SK-N-SH (cell line): ENCODE measurements at regions not wholly inside any gene's neighbourhood (a gene's known extent, or its start where the extent isn't known, plus 50 kb on each side); places are given as distances from the start of the nearest gene placed in this dataset.
A peak's percentile ranks its signal among the peaks of the same experiment; 100 is the strongest.

Experiments
- CTCF ChIA-PET: fragments of 300-600, 350-600 bp; formaldehyde crosslinking; extraction: SDS; loops from one replicate; lab custom pipeline; 2021; lab: Yijun Ruan, JAX
- POLR2A ChIA-PET: fragments of 350-600 bp; sonication (Branson Sonifier 250); formaldehyde crosslinking; extraction: SDS; loops from one replicate; lab custom pipeline; 2020; ENCODE audit warnings: antibody characterized with exemption, inconsistent platforms; lab: Yijun Ruan, JAX
- DNase-seq: peaks from one replicate; pipeline ENCODE4 v3.0.0; 2012
- H2AFZ ChIP-seq: fragments of 200-600 bp; sonication (generic); 2 replicates; pipeline ENCODE4 v1.8.1; 2016; ENCODE audit warnings: antibody characterized with exemption, mild to moderate bottlenecking, low read depth
- H3F3A ChIP-seq: fragments of 200-600 bp; sonication (generic); replicated peaks from 2 replicates; pipeline ENCODE3; 2016; ENCODE audit warnings: antibody characterized with exemption, mild to moderate bottlenecking; ENCODE audit not compliant: insufficient read depth
- H3K27ac ChIP-seq, 2 experiments: fragments of 200-500 bp in 1 of 2; fragments of 200-600 bp in 1 of 2; sonication (Bioruptor generic) in 1 of 2; sonication (generic), shearing (Covaris generic) in 1 of 2; 2 replicates each; pipeline versions ENCODE4 v1.5.1 to v1.6.1; 2014 to 2016; ENCODE audit warnings: low read depth in 2 of 2, inconsistent platforms in 1 of 2, low read length in 1 of 2, mild to moderate bottlenecking in 1 of 2, mixed read lengths in 1 of 2
- H3K27me3 ChIP-seq: fragments of 200-600 bp; sonication (generic), shearing (Covaris generic); 2 replicates; pipeline ENCODE4 v1.6.1; 2016; ENCODE audit warnings: mixed run types; ENCODE audit not compliant: insufficient read depth
- H3K36me3 ChIP-seq, 2 experiments: fragments of 200-500 bp in 1 of 2; fragments of 200-600 bp in 1 of 2; sonication (Bioruptor generic) in 1 of 2; sonication (generic) in 1 of 2; replicated peaks in 1 of 2; 2 replicates each; pipeline versions ENCODE3 to v1.5.1; 2014 to 2016; ENCODE audit warnings: low read length in 1 of 2, mild to moderate bottlenecking in 1 of 2; ENCODE audit not compliant: insufficient read depth in 2 of 2, control insufficient read depth in 1 of 2
- H3K4me1 ChIP-seq, 2 experiments: fragments of 200-500 bp in 1 of 2; fragments of 200-600 bp in 1 of 2; sonication (Bioruptor generic) in 1 of 2; sonication (generic), shearing (Covaris generic) in 1 of 2; 2 replicates each; pipeline versions ENCODE4 v1.5.1 to v1.6.1; 2014 to 2016; ENCODE audit warnings: low read depth in 1 of 2, low read length in 1 of 2, mixed run types in 1 of 2; ENCODE audit not compliant: insufficient read depth in 2 of 2, control insufficient read depth in 1 of 2
- H3K4me2 ChIP-seq: fragments of 200-600 bp; sonication (generic), shearing (Covaris generic); 2 replicates; pipeline ENCODE4 v1.6.1; 2017; ENCODE audit warnings: mixed run types
- H3K4me3 ChIP-seq, 2 experiments: fragments of 200-500 bp in 1 of 2; fragments of 200-600 bp in 1 of 2; sonication (Bioruptor generic) in 1 of 2; sonication (generic), shearing (Covaris generic) in 1 of 2; 2 replicates each; pipeline versions ENCODE4 v1.5.1 to v1.8.1; 2014 to 2016; ENCODE audit warnings: low read depth in 2 of 2, inconsistent platforms in 1 of 2, low read length in 1 of 2, mild to moderate bottlenecking in 1 of 2, mixed read lengths in 1 of 2, moderate library complexity in 1 of 2
- H3K79me2 ChIP-seq: fragments of 200-600 bp; sonication (generic); 2 replicates; pipeline ENCODE4 v1.8.1; 2017; ENCODE audit warnings: mild to moderate bottlenecking; ENCODE audit not compliant: insufficient read depth
- H3K9ac ChIP-seq: fragments of 200-600 bp; sonication (generic); 2 replicates; pipeline ENCODE4 v1.6.1; 2017; ENCODE audit warnings: mixed run types
- H3K9me2 ChIP-seq: fragments of 200-600 bp; sonication (generic); 2 replicates; pipeline ENCODE4 v1.6.1; 2017; ENCODE audit warnings: mixed run types
- H3K9me3 ChIP-seq: fragments of 200-600 bp; sonication (generic); 2 replicates; pipeline ENCODE4 v1.6.1; 2017; ENCODE audit warnings: mixed run types, mild to moderate bottlenecking, moderate library complexity
- H4K20me1 ChIP-seq: fragments of 200-600 bp; sonication (generic); 2 replicates; pipeline ENCODE4 v1.6.1; 2017; ENCODE audit warnings: mild to moderate bottlenecking, mixed run types; ENCODE audit not compliant: insufficient read depth
- ELF1 ChIP-seq: IDR thresholded peaks from 2 replicates; pipeline ENCODE4 v1.4.0; 2012
- EP300 ChIP-seq, 2 experiments: IDR thresholded peaks; 2 replicates each; pipeline versions ENCODE4 v1.4.0 to v1.6.1; 2012; ENCODE audit warnings: borderline replicate concordance in 1 of 2, low read depth in 1 of 2, low read length in 1 of 2
- EZH2phosphoT487 ChIP-seq: fragments of 200-600 bp; sonication (generic); IDR thresholded peaks from 2 replicates; pipeline ENCODE4 v1.6.1; 2017; ENCODE audit warnings: low read depth, mixed run types, mild to moderate bottlenecking, antibody characterized with exemption, moderate library complexity, borderline replicate concordance
- FOXM1 ChIP-seq: IDR thresholded peaks from 2 replicates; pipeline ENCODE4 v1.4.0; 2012; ENCODE audit warnings: low read depth, mild to moderate bottlenecking
- GATA2 ChIP-seq: sonication (generic); formaldehyde crosslinking; IDR thresholded peaks from 2 replicates; pipeline ENCODE4 v1.5.0; 2020; ENCODE audit warnings: mild to moderate bottlenecking, missing genetic modification reagents
- IRF3 ChIP-seq: fragments of 150-350 bp; IDR thresholded peaks from 2 replicates; pipeline ENCODE4 v1.6.1; 2016; ENCODE audit warnings: mild to moderate bottlenecking, low read depth, low read length
- MEF2A ChIP-seq: IDR thresholded peaks from 2 replicates; pipeline ENCODE4 v1.4.0; 2012; ENCODE audit warnings: low read depth, borderline replicate concordance
- NFIC ChIP-seq: IDR thresholded peaks from 2 replicates; pipeline ENCODE4 v1.4.0; 2012; ENCODE audit warnings: borderline replicate concordance
- NRF1 ChIP-seq: IDR thresholded peaks from 2 replicates; pipeline ENCODE4 v1.6.1; 2012; ENCODE audit warnings: low read depth, mild to moderate bottlenecking, low read length
- POLR2AphosphoS5 ChIP-seq: IDR thresholded peaks from 2 replicates; pipeline ENCODE4 v1.6.1; 2012; ENCODE audit warnings: low read depth, low read length
- RFX5 ChIP-seq: IDR thresholded peaks from 2 replicates; pipeline ENCODE4 v1.6.1; 2012; ENCODE audit warnings: mild to moderate bottlenecking, improper control_type of control experiment, low read length
- SIN3A ChIP-seq: IDR thresholded peaks from 2 replicates; pipeline ENCODE4 v1.6.1; 2012; ENCODE audit warnings: low read depth, mild to moderate bottlenecking, low read length, moderate library complexity, borderline replicate concordance
- TCF12 ChIP-seq: IDR thresholded peaks from 2 replicates; pipeline ENCODE4 v1.4.0; 2012
- TEAD4 ChIP-seq: IDR thresholded peaks from 2 replicates; pipeline ENCODE4 v1.4.0; 2012; ENCODE audit warnings: mild to moderate bottlenecking, borderline replicate concordance; ENCODE audit not compliant: insufficient read depth
- USF1 ChIP-seq: IDR thresholded peaks from 2 replicates; pipeline ENCODE4 v1.4.0; 2012; ENCODE audit warnings: low read depth, borderline replicate concordance
- YY1 ChIP-seq: IDR thresholded peaks from 2 replicates; pipeline ENCODE4 v1.4.0; 2012; ENCODE audit warnings: low read depth, mild to moderate bottlenecking
- ZBTB33 ChIP-seq: IDR thresholded peaks from 2 replicates; pipeline ENCODE4 v1.4.0; 2012; ENCODE audit warnings: low read depth, borderline replicate concordance
- WGBS: methylation state at CpG from one replicate; pipeline ENCODE4 v1.1.6; 2017; ENCODE audit warnings: low lambda C conversion rate; 5-methylcytosine and 5-hydroxymethylcytosine counted together
- TF ChIP-seq, protein P1 (sequence below): IDR thresholded peaks from 2 replicates; pipeline ENCODE4 v1.6.1; 2012; ENCODE audit warnings: mild to moderate bottlenecking, low read depth, low read length, moderate library complexity

- H2AFZ ChIP-seq, result no peak overlapping the region
- TF ChIP-seq EZH2phosphoT487, result no peak
- no peak for TF ChIP-seq USF1
- no peak for TF ChIP-seq MEF2A
- TF ChIP-seq, protein P1, sequence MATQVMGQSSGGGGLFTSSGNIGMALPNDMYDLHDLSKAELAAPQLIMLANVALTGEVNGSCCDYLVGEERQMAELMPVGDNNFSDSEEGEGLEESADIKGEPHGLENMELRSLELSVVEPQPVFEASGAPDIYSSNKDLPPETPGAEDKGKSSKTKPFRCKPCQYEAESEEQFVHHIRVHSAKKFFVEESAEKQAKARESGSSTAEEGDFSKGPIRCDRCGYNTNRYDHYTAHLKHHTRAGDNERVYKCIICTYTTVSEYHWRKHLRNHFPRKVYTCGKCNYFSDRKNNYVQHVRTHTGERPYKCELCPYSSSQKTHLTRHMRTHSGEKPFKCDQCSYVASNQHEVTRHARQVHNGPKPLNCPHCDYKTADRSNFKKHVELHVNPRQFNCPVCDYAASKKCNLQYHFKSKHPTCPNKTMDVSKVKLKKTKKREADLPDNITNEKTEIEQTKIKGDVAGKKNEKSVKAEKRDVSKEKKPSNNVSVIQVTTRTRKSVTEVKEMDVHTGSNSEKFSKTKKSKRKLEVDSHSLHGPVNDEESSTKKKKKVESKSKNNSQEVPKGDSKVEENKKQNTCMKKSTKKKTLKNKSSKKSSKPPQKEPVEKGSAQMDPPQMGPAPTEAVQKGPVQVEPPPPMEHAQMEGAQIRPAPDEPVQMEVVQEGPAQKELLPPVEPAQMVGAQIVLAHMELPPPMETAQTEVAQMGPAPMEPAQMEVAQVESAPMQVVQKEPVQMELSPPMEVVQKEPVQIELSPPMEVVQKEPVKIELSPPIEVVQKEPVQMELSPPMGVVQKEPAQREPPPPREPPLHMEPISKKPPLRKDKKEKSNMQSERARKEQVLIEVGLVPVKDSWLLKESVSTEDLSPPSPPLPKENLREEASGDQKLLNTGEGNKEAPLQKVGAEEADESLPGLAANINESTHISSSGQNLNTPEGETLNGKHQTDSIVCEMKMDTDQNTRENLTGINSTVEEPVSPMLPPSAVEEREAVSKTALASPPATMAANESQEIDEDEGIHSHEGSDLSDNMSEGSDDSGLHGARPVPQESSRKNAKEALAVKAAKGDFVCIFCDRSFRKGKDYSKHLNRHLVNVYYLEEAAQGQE, result no peak
- TF ChIP-seq NRF1, result no peak
- H3K27ac ChIP-seq, result no peak overlapping the region
- no peaks in the 10 kb centered on the region for H4K20me1 ChIP-seq
- H3K9me2 ChIP-seq, result no peaks in the 10 kb centered on the region
- CTCF ChIA-PET, result interaction anchor here (0.7 to 1.8 kb wide), 3 partner anchors 15 to 35 kb away, joined by 3 to 7 read pairs (median 3); no protein-coding TSS in a partner anchor
- no peaks in the 10 kb centered on the region for H3K27me3 ChIP-seq
- H3K9me3 ChIP-seq, result no peaks in the 10 kb centered on the region
- H3K4me3 ChIP-seq, result no peak overlapping the region
- WGBS, result 37% methylated on average over 7 of the region's 8 CpGs
- H3K79me2 ChIP-seq, result no peaks in the 10 kb centered on the region
- peak; percentile 6 for DNase-seq
- peaks cover 0 to 21% of the 10 kb centered on the region in 2 experiments; a peak in 1 of 4 replicates for H3K4me1 ChIP-seq
- POLR2A ChIA-PET, result no interaction called here
- H3K9ac ChIP-seq, result no peak overlapping the region
- H3F3A ChIP-seq, result no peaks in the 10 kb centered on the region
- H3K36me3 ChIP-seq, result no peaks in the 10 kb centered on the region
- no peak overlapping the region for H3K4me2 ChIP-seq
Observed at GRCh38 chr1:29808141-29808995, 572.0 kb downstream of the PTPRU start.

DNA sequence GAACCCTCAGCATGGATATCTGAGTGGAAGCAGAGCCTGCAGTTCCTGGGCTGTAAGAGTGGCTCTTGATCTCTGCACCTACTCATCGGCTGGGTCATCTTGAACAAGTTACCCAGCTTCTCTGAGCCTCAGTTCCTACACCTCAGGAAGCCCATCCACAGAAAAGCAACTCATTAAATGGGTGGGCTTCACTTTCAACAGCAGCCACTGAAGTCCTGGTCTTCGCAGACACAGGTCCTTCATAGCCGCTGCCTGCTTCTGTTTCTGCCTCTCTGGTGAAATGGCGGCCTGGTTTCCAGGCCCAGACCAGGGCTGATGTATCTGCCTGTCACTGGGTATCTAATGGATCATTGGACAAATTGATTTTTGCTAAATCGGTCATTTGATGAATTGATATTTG, 571.4 kb downstream of the PTPRU start:
- DNase-seq, result peak; percentile 7
- ChIA-PET POLR2A (no interaction called here), CTCF (interaction anchor here (1.3 kb wide), 1 partner anchor 36 kb away, joined by 3 read pairs; no protein-coding TSS in a partner anchor)
- H3K9ac ChIP-seq, result no peak overlapping the region
- H3K9me2 ChIP-seq, result no peaks in the 10 kb centered on the region
- no peaks in the 10 kb centered on the region for H3K36me3 ChIP-seq
- H2AFZ ChIP-seq, result no peak overlapping the region
- 29% methylated on average over 5 of the region's 5 CpGs for WGBS
- no peaks in the 10 kb centered on the region for H4K20me1 ChIP-seq
- no peak overlapping the region for H3K27ac ChIP-seq
- no peaks in the 10 kb centered on the region for H3K27me3 ChIP-seq
- H3F3A ChIP-seq, result no peaks in the 10 kb centered on the region
- no peak overlapping the region for H3K4me3 ChIP-seq
- H3K4me1 ChIP-seq, result peaks cover 0 to 26% of the 10 kb centered on the region in 2 experiments; a peak in 1 of 4 replicates
- no peak overlapping the region for H3K4me2 ChIP-seq
- no peaks in the 10 kb centered on the region for H3K79me2 ChIP-seq
- no peaks in the 10 kb centered on the region for H3K9me3 ChIP-seq
- TF ChIP-seq ELF1 (no peak), USF1 (no peak), RFX5 (no peak), EP300 (IDR thresholded peaks at IDR 0.05; ENCODE audit: borderline replicate concordance in 1 of 2, low read depth in 1 of 2, low read length in 1 of 2) (no peak), EZH2phosphoT487 (no peak), TCF12 (no peak), NFIC (no peak), TEAD4 (no peak), IRF3 (no peak), FOXM1 (no peak), ZBTB33 (no peak), SIN3A (no peak), YY1 (no peak), POLR2AphosphoS5 (no peak), GATA2 (CRISPR knock-in tag) (no peak)
